ENCODE measurements at regions not wholly inside any gene's neighbourhood (a gene's known extent, or its start where the extent isn't known, plus 50 kb on each side); places are given as distances from the start of the nearest gene placed in this dataset.

DNA sequence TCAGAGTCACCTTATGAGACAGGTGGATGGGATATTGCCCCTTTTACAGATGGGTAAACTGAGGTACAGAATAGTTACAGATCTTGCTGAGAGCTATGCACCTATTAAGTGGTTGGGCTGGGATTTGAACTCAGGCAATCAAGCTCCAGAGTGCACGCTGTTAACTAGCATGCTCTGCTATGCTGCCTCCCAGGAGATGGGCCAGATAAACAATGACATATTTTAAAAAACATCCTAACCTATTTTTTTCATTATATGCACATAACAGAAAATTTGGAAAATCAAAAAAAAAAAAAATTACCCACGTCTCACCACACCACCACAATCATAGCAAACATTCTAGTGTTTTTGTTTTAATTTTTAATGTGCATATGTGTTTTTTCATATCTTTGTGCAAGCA, 123.4 kb upstream of the STC2 start:
- no peaks in the 10 kb centered on the region for H3K36me3 Mint-ChIP-seq
- ChIA-PET POLR2A (no interaction called here), CTCF (interaction anchor here (0.9 to 1.6 kb wide), 3 partner anchors 15 to 130 kb away, joined by 3 to 6 read pairs (median 4); no protein-coding TSS in a partner anchor)
- peaks cover 3% of the 10 kb centered on the region for H3K27me3 Mint-ChIP-seq (ENCODE audit: low read depth)
- no peak overlapping the region for H3K4me3 Mint-ChIP-seq
- no peak overlapping the region for H3K27ac Mint-ChIP-seq
- ATAC-seq (no peak), DNase-seq (ENCODE audit: low spot score) (no peak)
- peaks cover 6% of the 10 kb centered on the region for H3K9me3 Mint-ChIP-seq
- H3K4me1 Mint-ChIP-seq, result peaks cover 3% of the 10 kb centered on the region; the same call in 1 of the 2 replicates
- TF ChIP-seq OVOL2 (CRISPR knock-in tag; IDR thresholded peaks at IDR 0.05; ENCODE audit: borderline replicate concordance) (no peak), GABPB1 (CRISPR knock-in tag; IDR thresholded peaks at IDR 0.05) (no peak), RELA (CRISPR knock-in tag; IDR thresholded peaks at IDR 0.05; ENCODE audit: borderline replicate concordance) (no peak), ZNF425 (CRISPR knock-in tag; conservative IDR thresholded peaks at IDR 0.05) (no peak), ZNF281 (CRISPR knock-in tag; IDR thresholded peaks at IDR 0.05) (no peak), ELF4 (CRISPR knock-in tag; IDR thresholded peaks at IDR 0.05; ENCODE audit: low read depth) (no peak), MYBL2 (CRISPR knock-in tag; IDR thresholded peaks at IDR 0.05) (no peak), PREB (CRISPR knock-in tag; IDR thresholded peaks at IDR 0.05; ENCODE audit: borderline replicate concordance) (no peak), ZNF219 (CRISPR knock-in tag; IDR thresholded peaks at IDR 0.05; ENCODE audit: borderline replicate concordance) (no peak), ZMAT4 (CRISPR knock-in tag; IDR thresholded peaks at IDR 0.05) (no peak), ZNF416 (CRISPR knock-in tag; IDR thresholded peaks at IDR 0.05) (no peak), PRDM15 (CRISPR knock-in tag; IDR thresholded peaks at IDR 0.05) (no peak), AR (CRISPR knock-in tag; IDR thresholded peaks at IDR 0.05) (no peak)
- TF ChIP-seq, protein P1, sequence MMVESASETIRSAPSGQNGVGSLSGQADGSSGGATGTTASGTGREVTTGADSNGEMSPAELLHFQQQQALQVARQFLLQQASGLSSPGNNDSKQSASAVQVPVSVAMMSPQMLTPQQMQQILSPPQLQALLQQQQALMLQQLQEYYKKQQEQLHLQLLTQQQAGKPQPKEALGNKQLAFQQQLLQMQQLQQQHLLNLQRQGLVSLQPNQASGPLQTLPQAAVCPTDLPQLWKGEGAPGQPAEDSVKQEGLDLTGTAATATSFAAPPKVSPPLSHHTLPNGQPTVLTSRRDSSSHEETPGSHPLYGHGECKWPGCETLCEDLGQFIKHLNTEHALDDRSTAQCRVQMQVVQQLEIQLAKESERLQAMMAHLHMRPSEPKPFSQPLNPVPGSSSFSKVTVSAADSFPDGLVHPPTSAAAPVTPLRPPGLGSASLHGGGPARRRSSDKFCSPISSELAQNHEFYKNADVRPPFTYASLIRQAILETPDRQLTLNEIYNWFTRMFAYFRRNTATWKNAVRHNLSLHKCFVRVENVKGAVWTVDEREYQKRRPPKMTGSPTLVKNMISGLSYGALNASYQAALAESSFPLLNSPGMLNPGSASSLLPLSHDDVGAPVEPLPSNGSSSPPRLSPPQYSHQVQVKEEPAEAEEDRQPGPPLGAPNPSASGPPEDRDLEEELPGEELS (CRISPR knock-in tag; IDR thresholded peaks at IDR 0.05), result no peak
- TF ChIP-seq, protein P2, sequence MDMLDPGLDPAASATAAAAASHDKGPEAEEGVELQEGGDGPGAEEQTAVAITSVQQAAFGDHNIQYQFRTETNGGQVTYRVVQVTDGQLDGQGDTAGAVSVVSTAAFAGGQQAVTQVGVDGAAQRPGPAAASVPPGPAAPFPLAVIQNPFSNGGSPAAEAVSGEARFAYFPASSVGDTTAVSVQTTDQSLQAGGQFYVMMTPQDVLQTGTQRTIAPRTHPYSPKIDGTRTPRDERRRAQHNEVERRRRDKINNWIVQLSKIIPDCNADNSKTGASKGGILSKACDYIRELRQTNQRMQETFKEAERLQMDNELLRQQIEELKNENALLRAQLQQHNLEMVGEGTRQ (CRISPR knock-in tag; IDR thresholded peaks at IDR 0.05), result no peak
- TF ChIP-seq, protein P3, sequence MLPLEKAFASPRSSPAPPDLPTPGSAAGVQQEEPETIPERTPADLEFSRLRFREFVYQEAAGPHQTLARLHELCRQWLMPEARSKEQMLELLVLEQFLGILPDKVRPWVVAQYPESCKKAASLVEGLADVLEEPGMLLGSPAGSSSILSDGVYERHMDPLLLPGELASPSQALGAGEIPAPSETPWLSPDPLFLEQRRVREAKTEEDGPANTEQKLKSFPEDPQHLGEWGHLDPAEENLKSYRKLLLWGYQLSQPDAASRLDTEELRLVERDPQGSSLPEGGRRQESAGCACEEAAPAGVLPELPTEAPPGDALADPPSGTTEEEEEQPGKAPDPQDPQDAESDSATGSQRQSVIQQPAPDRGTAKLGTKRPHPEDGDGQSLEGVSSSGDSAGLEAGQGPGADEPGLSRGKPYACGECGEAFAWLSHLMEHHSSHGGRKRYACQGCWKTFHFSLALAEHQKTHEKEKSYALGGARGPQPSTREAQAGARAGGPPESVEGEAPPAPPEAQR (CRISPR knock-in tag; IDR thresholded peaks at IDR 0.05), result no peak

Data from WTC11 (cell line).